RWPE2 (cell line): ENCODE measurements at regions not wholly inside any gene's neighbourhood (a gene's known extent, or its start where the extent isn't known, plus 50 kb on each side); places are given as distances from the start of the nearest gene placed in this dataset.

Source experiments
- ATAC-seq: fragments of 200-7000 bp; cut with Tn5 transposase; 3 replicates; pipeline ENCODE4 v1.9.1; 2021; ENCODE audit warnings: low read depth
- DNase-seq: peaks from one replicate; pipeline ENCODE4 v3.0.0-alpha.2; 2020; ENCODE audit warnings: low spot score
- H3K27ac ChIP-seq: fragments of 450-650 bp; 2 replicates; pipeline ENCODE4 v1.5.1; 2017; ENCODE audit warnings: mild to moderate bottlenecking; ENCODE audit not compliant: poor library complexity, severe bottlenecking
- H3K27me3 ChIP-seq: fragments of 250-450 bp; sonication (Bioruptor Pico); 2 replicates; pipeline ENCODE4 v1.5.1; 2021; ENCODE audit warnings: mild to moderate bottlenecking, moderate library complexity; ENCODE audit not compliant: insufficient read depth, poor library complexity, severe bottlenecking
- H3K36me3 ChIP-seq: fragments of 250-450 bp; sonication (Bioruptor Pico); 2 replicates; pipeline ENCODE4 v1.5.1; 2020; ENCODE audit warnings: low read depth, mild to moderate bottlenecking, moderate library complexity
- H3K4me1 ChIP-seq: fragments of 250-450 bp; sonication (Bioruptor Pico); 2 replicates; pipeline ENCODE4 v1.5.1; 2021; ENCODE audit warnings: mild to moderate bottlenecking, moderate library complexity; ENCODE audit not compliant: insufficient read depth, poor library complexity, severe bottlenecking
- H3K4me3 ChIP-seq: fragments of 250-450 bp; sonication (Bioruptor Pico); 2 replicates; pipeline ENCODE4 v1.5.1; 2021; ENCODE audit warnings: mild to moderate bottlenecking, moderate library complexity; ENCODE audit not compliant: severe bottlenecking
- H3K9me3 ChIP-seq: fragments of 250-450 bp; sonication (Bioruptor Pico); 2 replicates; pipeline ENCODE4 v1.5.1; 2021; ENCODE audit warnings: mild to moderate bottlenecking, moderate library complexity; ENCODE audit not compliant: severe bottlenecking
- CTCF ChIP-seq: fragments of 450-650 bp; IDR thresholded peaks from one replicate; pipeline ENCODE4 v1.5.1; 2017; ENCODE audit warnings: mild to moderate bottlenecking, moderate library complexity; ENCODE audit not compliant: poor library complexity, severe bottlenecking

GRCh38 chr6:134731615-134732014, 218.3 kb downstream of the ALDH8A1 start:
- TF ChIP-seq CTCF, result no peak
- H3K4me1 ChIP-seq, result no peaks in the 10 kb centered on the region
- no peaks in the 10 kb centered on the region for H3K27me3 ChIP-seq
- H3K9me3 ChIP-seq, result no peaks in the 10 kb centered on the region
- H3K4me3 ChIP-seq, result no peak overlapping the region
- ATAC-seq, result no peak
- no peak for DNase-seq
- no peak overlapping the region for H3K27ac ChIP-seq
- H3K36me3 ChIP-seq, result no peaks in the 10 kb centered on the region

- no peak for DNase-seq
These were observed 219.9 kb downstream of the ALDH8A1 start for GRCh38 chr6:134730013-134730412.

GRCh38 chr6:134729561-134729960, 220.3 kb downstream of the ALDH8A1 start:
- ATAC-seq (no peak), DNase-seq (no peak)
- Histone ChIP-seq H3K9me3 (no peaks in the 10 kb centered on the region), H3K36me3 (no peaks in the 10 kb centered on the region), H3K4me3 (no peak overlapping the region), H3K27ac (no peak overlapping the region), H3K4me1 (no peaks in the 10 kb centered on the region), H3K27me3 (no peaks in the 10 kb centered on the region)
- TF ChIP-seq CTCF, result no peak

More at GRCh38 chr6:134730013-134730412, 219.9 kb downstream of the ALDH8A1 start:
- Histone ChIP-seq H3K9me3 (no peaks in the 10 kb centered on the region), H3K4me1 (no peaks in the 10 kb centered on the region), H3K36me3 (no peaks in the 10 kb centered on the region), H3K4me3 (no peak overlapping the region), H3K27ac (no peak overlapping the region), H3K27me3 (no peaks in the 10 kb centered on the region)
- TF ChIP-seq CTCF, result no peak
- ATAC-seq, result no peak

DNA sequence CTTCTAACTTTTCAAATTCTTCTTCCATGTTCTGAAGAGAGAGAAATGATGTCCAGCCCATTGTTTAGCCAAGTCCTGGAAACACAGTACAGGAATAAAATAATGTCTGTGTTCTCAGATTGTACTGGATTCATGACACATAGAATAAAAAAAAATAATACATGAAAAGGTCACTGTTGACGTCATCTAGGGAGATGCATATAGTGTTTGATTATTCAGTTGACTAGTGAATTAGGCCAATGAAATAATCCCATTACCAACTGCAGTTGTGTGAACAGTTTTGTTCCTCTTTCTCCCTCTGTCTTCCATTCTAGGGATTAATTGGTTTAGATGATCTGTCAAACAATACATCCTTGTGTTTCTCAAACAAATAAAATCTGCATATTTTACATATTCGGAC, 222.8 kb downstream of the ALDH8A1 start:
- ATAC-seq (no peak), DNase-seq (no peak)
- no peak for TF ChIP-seq CTCF
- no peaks in the 10 kb centered on the region for H3K4me1 ChIP-seq
- no peaks in the 10 kb centered on the region for H3K9me3 ChIP-seq
- H3K27me3 ChIP-seq, result no peaks in the 10 kb centered on the region
- H3K4me3 ChIP-seq, result no peak overlapping the region
- H3K36me3 ChIP-seq, result no peaks in the 10 kb centered on the region
- no peak overlapping the region for H3K27ac ChIP-seq

GRCh38 chr6:134725590-134725989, 224.3 kb downstream of the ALDH8A1 start:
- no peaks in the 10 kb centered on the region for H3K4me1 ChIP-seq
- no peak overlapping the region for H3K4me3 ChIP-seq
- no peak for ATAC-seq
- no peak overlapping the region for H3K27ac ChIP-seq
- TF ChIP-seq CTCF, result no peak
- no peaks in the 10 kb centered on the region for H3K36me3 ChIP-seq
- DNase-seq, result no peak
- H3K27me3 ChIP-seq, result no peaks in the 10 kb centered on the region
- no peaks in the 10 kb centered on the region for H3K9me3 ChIP-seq
